Right lobe of liver (tissue), 4 donors: ENCODE measurements at regions not wholly inside any gene's neighbourhood (a gene's known extent, or its start where the extent isn't known, plus 50 kb on each side); places are given as distances from the start of the nearest gene placed in this dataset.

Source experiments
- CTCF ChIP-seq, 4 donors: fragments of 200-600 bp in 3 of 4; fragments of 450-650 bp in 1 of 4; IDR thresholded peaks; one replicate each; pipeline versions ENCODE4 v1.5.1 to v1.8.0; 2016 to 2022; ENCODE audit warnings: antibody characterized with exemption in 4 of 4, mild to moderate bottlenecking in 2 of 4
- POLR2A ChIP-seq: fragments of 450-650 bp; IDR thresholded peaks from one replicate; pipeline ENCODE4 v1.6.1; 2017; ENCODE audit warnings: antibody characterized with exemption, mild to moderate bottlenecking
- donor health status: DM: no; HTN: no; CAD: no.
- donor health status: DM: no; HTN: no; CAD: no.
- donor health status: DM: no; HTN: yes; CAD: no.

GRCh38 chr13:59358014-59358413 is 805.7 kb downstream of the DIAPH3 start:
- TF ChIP-seq POLR2A = no peak
- TF ChIP-seq CTCF (IDR thresholded peaks at IDR 0.05) = no peak
